ENCODE measurements at regions not wholly inside any gene's neighbourhood (a gene's known extent, or its start where the extent isn't known, plus 50 kb on each side); places are given as distances from the start of the nearest gene placed in this dataset.

GRCh38 chr7:33680682-33681081 lies 224.7 kb upstream of the BMPER start:
- WGBS, 2 experiments, result 81 to 88% methylated on average over 1 to 2 of the region's 2 CpGs
- no peaks in the 10 kb centered on the region for H3K27me3 ChIP-seq (ENCODE audit: control insufficient read depth, insufficient read depth, low read length, poor library complexity, severe bottlenecking)
- no peaks in the 10 kb centered on the region for H3K36me3 ChIP-seq (ENCODE audit: control insufficient read depth, insufficient read depth, low read length)

GRCh38 chr7:33685503-33685902 lies 219.8 kb upstream of the BMPER start:
- Histone ChIP-seq H3K4me3 (ENCODE audit: insufficient read depth, low read depth, low read length) (no peak overlapping the region), H3K9me3 (ENCODE audit: control insufficient read depth, low read length) (no peaks in the 10 kb centered on the region), H3K4me1 (ENCODE audit: control insufficient read depth, insufficient read depth, low read length) (peaks cover 8% of the 10 kb centered on the region), H3K36me3 (ENCODE audit: control insufficient read depth, insufficient read depth, low read length) (no peaks in the 10 kb centered on the region), H3K27ac (ENCODE audit: insufficient read depth, low read depth, low read length, poor library complexity, severe bottlenecking) (no peak overlapping the region), H3K27me3 (ENCODE audit: control insufficient read depth, insufficient read depth, low read length, poor library complexity, severe bottlenecking) (no peaks in the 10 kb centered on the region)
- WGBS, 2 experiments, result 96 to 98% methylated on average over 9 of the region's 9 CpGs

More at GRCh38 chr7:33680682-33681081, 224.7 kb upstream of the BMPER start:
- Histone ChIP-seq H3K9me3 (ENCODE audit: control insufficient read depth, low read length) (no peaks in the 10 kb centered on the region), H3K4me3 (ENCODE audit: insufficient read depth, low read depth, low read length) (no peak overlapping the region), H3K27ac (ENCODE audit: insufficient read depth, low read depth, low read length, poor library complexity, severe bottlenecking) (no peak overlapping the region), H3K4me1 (ENCODE audit: control insufficient read depth, insufficient read depth, low read length) (no peaks in the 10 kb centered on the region)

- H3K27ac ChIP-seq (ENCODE audit: insufficient read depth, low read depth, low read length, poor library complexity, severe bottlenecking), result no peak overlapping the region
- H3K27me3 ChIP-seq (ENCODE audit: control insufficient read depth, insufficient read depth, low read length, poor library complexity, severe bottlenecking), result no peaks in the 10 kb centered on the region
- no peak overlapping the region for H3K4me3 ChIP-seq (ENCODE audit: insufficient read depth, low read depth, low read length)
- no peaks in the 10 kb centered on the region for H3K36me3 ChIP-seq (ENCODE audit: control insufficient read depth, insufficient read depth, low read length)
- peaks cover 8% of the 10 kb centered on the region for H3K4me1 ChIP-seq (ENCODE audit: control insufficient read depth, insufficient read depth, low read length)
- no peaks in the 10 kb centered on the region for H3K9me3 ChIP-seq (ENCODE audit: control insufficient read depth, low read length)
- WGBS, 2 experiments, result 91 to 94% methylated on average over 17 of the region's 17 CpGs
Observed at GRCh38 chr7:33685981-33686683, 219.2 kb upstream of the BMPER start.

GRCh38 chr7:33687625-33688024 lies 217.7 kb upstream of the BMPER start:
- peaks cover 8% of the 10 kb centered on the region for H3K4me1 ChIP-seq (ENCODE audit: control insufficient read depth, insufficient read depth, low read length)
- no peaks in the 10 kb centered on the region for H3K9me3 ChIP-seq (ENCODE audit: control insufficient read depth, low read length)
- H3K27me3 ChIP-seq (ENCODE audit: control insufficient read depth, insufficient read depth, low read length, poor library complexity, severe bottlenecking), result no peaks in the 10 kb centered on the region
- no peaks in the 10 kb centered on the region for H3K36me3 ChIP-seq (ENCODE audit: control insufficient read depth, insufficient read depth, low read length)
- no peak overlapping the region for H3K4me3 ChIP-seq (ENCODE audit: insufficient read depth, low read depth, low read length)
- H3K27ac ChIP-seq (ENCODE audit: insufficient read depth, low read depth, low read length, poor library complexity, severe bottlenecking), result no peak overlapping the region
- WGBS, 2 experiments, result 97 to 100% methylated on average over 2 to 3 of the region's 3 CpGs

GRCh38 chr7:33691180-33691579 lies 214.2 kb upstream of the BMPER start:
- no peaks in the 10 kb centered on the region for H3K27me3 ChIP-seq (ENCODE audit: control insufficient read depth, insufficient read depth, low read length, poor library complexity, severe bottlenecking)

GRCh38 chr7:33692956-33693355 lies 212.4 kb upstream of the BMPER start:
- WGBS, 2 experiments, result 89 to 91% methylated on average over 4 of the region's 4 CpGs
- H3K4me1 ChIP-seq (ENCODE audit: control insufficient read depth, insufficient read depth, low read length), result no peaks in the 10 kb centered on the region
- H3K27me3 ChIP-seq (ENCODE audit: control insufficient read depth, insufficient read depth, low read length, poor library complexity, severe bottlenecking), result no peaks in the 10 kb centered on the region
- no peaks in the 10 kb centered on the region for H3K9me3 ChIP-seq (ENCODE audit: control insufficient read depth, low read length)
- no peak overlapping the region for H3K27ac ChIP-seq (ENCODE audit: insufficient read depth, low read depth, low read length, poor library complexity, severe bottlenecking)
- H3K4me3 ChIP-seq (ENCODE audit: insufficient read depth, low read depth, low read length), result no peak overlapping the region
- no peaks in the 10 kb centered on the region for H3K36me3 ChIP-seq (ENCODE audit: control insufficient read depth, insufficient read depth, low read length)

More at GRCh38 chr7:33691180-33691579, 214.2 kb upstream of the BMPER start:
- no peak overlapping the region for H3K27ac ChIP-seq (ENCODE audit: insufficient read depth, low read depth, low read length, poor library complexity, severe bottlenecking)
- H3K9me3 ChIP-seq (ENCODE audit: control insufficient read depth, low read length), result no peaks in the 10 kb centered on the region
- no peaks in the 10 kb centered on the region for H3K36me3 ChIP-seq (ENCODE audit: control insufficient read depth, insufficient read depth, low read length)
- no peak overlapping the region for H3K4me3 ChIP-seq (ENCODE audit: insufficient read depth, low read depth, low read length)
- peaks cover 8% of the 10 kb centered on the region for H3K4me1 ChIP-seq (ENCODE audit: control insufficient read depth, insufficient read depth, low read length)

GRCh38 chr7:33694006-33694405 lies 211.3 kb upstream of the BMPER start:
- H3K27me3 ChIP-seq (ENCODE audit: control insufficient read depth, insufficient read depth, low read length, poor library complexity, severe bottlenecking), result no peaks in the 10 kb centered on the region
- H3K4me3 ChIP-seq (ENCODE audit: insufficient read depth, low read depth, low read length), result no peak overlapping the region
- no peak overlapping the region for H3K27ac ChIP-seq (ENCODE audit: insufficient read depth, low read depth, low read length, poor library complexity, severe bottlenecking)
- no peaks in the 10 kb centered on the region for H3K4me1 ChIP-seq (ENCODE audit: control insufficient read depth, insufficient read depth, low read length)
- no peaks in the 10 kb centered on the region for H3K9me3 ChIP-seq (ENCODE audit: control insufficient read depth, low read length)
- WGBS, 2 experiments, result 88 to 100% methylated on average over 2 of the region's 2 CpGs
- no peaks in the 10 kb centered on the region for H3K36me3 ChIP-seq (ENCODE audit: control insufficient read depth, insufficient read depth, low read length)

GRCh38 chr7:33697616-33698015 lies 207.7 kb upstream of the BMPER start:
- H3K9me3 ChIP-seq (ENCODE audit: control insufficient read depth, low read length), result no peaks in the 10 kb centered on the region
- no peaks in the 10 kb centered on the region for H3K4me1 ChIP-seq (ENCODE audit: control insufficient read depth, insufficient read depth, low read length)
- H3K4me3 ChIP-seq (ENCODE audit: insufficient read depth, low read depth, low read length), result no peak overlapping the region
- no peak overlapping the region for H3K27ac ChIP-seq (ENCODE audit: insufficient read depth, low read depth, low read length, poor library complexity, severe bottlenecking)
- no peaks in the 10 kb centered on the region for H3K36me3 ChIP-seq (ENCODE audit: control insufficient read depth, insufficient read depth, low read length)
- H3K27me3 ChIP-seq (ENCODE audit: control insufficient read depth, insufficient read depth, low read length, poor library complexity, severe bottlenecking), result no peaks in the 10 kb centered on the region
- 86 to 96% methylated on average over 2 of the region's 3 CpGs for WGBS, 2 experiments

GRCh38 chr7:33698041-33698440 lies 207.3 kb upstream of the BMPER start:
- Histone ChIP-seq H3K4me1 (ENCODE audit: control insufficient read depth, insufficient read depth, low read length) (no peaks in the 10 kb centered on the region), H3K27me3 (ENCODE audit: control insufficient read depth, insufficient read depth, low read length, poor library complexity, severe bottlenecking) (no peaks in the 10 kb centered on the region), H3K27ac (ENCODE audit: insufficient read depth, low read depth, low read length, poor library complexity, severe bottlenecking) (no peak overlapping the region), H3K9me3 (ENCODE audit: control insufficient read depth, low read length) (no peaks in the 10 kb centered on the region), H3K36me3 (ENCODE audit: control insufficient read depth, insufficient read depth, low read length) (no peaks in the 10 kb centered on the region), H3K4me3 (ENCODE audit: insufficient read depth, low read depth, low read length) (no peak overlapping the region)
- 93 to 95% methylated on average over 7 of the region's 7 CpGs for WGBS, 2 experiments

- Histone ChIP-seq H3K9me3 (ENCODE audit: control insufficient read depth, low read length) (no peaks in the 10 kb centered on the region), H3K4me3 (ENCODE audit: insufficient read depth, low read depth, low read length) (no peak overlapping the region), H3K27ac (ENCODE audit: insufficient read depth, low read depth, low read length, poor library complexity, severe bottlenecking) (no peak overlapping the region), H3K27me3 (ENCODE audit: control insufficient read depth, insufficient read depth, low read length, poor library complexity, severe bottlenecking) (no peaks in the 10 kb centered on the region), H3K36me3 (ENCODE audit: control insufficient read depth, insufficient read depth, low read length) (no peaks in the 10 kb centered on the region), H3K4me1 (ENCODE audit: control insufficient read depth, insufficient read depth, low read length) (no peaks in the 10 kb centered on the region)
- 93 to 98% methylated on average over 4 to 6 of the region's 6 CpGs for WGBS, 2 experiments
Observed at GRCh38 chr7:33698692-33699128, 206.6 kb upstream of the BMPER start.

All from ectodermal cell (in vitro differentiated cells).